BLaER1 (cell line): ENCODE measurements at regions not wholly inside any gene's neighbourhood (a gene's known extent, or its start where the extent isn't known, plus 50 kb on each side); places are given as distances from the start of the nearest gene placed in this dataset.

ENCODE experiments used
- H3K27ac ChIP-seq: shearing (Covaris generic); formaldehyde crosslinking; 2 replicates; pipeline ENCODE4 v1.8.1; 2022
- H3K27me3 ChIP-seq: shearing (Covaris generic); formaldehyde crosslinking; 2 replicates; pipeline ENCODE4 v1.8.1; 2022
- H3K36me3 ChIP-seq: shearing (Covaris generic); formaldehyde crosslinking; 2 replicates; pipeline ENCODE4 v1.8.1; 2022
- H3K4me1 ChIP-seq: shearing (Covaris generic); formaldehyde crosslinking; 2 replicates; pipeline ENCODE4 v1.8.1; 2022
- H3K4me2 ChIP-seq: shearing (Covaris generic); formaldehyde crosslinking; 2 replicates; pipeline ENCODE4 v1.8.1; 2022
- H3K4me3 ChIP-seq: shearing (Covaris generic); formaldehyde crosslinking; 2 replicates; pipeline ENCODE4 v1.8.1; 2022
- H3K9ac ChIP-seq: shearing (Covaris generic); formaldehyde crosslinking; 2 replicates; pipeline ENCODE4 v1.8.1; 2022
- H3K9me3 ChIP-seq: shearing (Covaris generic); formaldehyde crosslinking; 2 replicates; pipeline ENCODE4 v1.8.1; 2022
- H4K20me1 ChIP-seq: shearing (Covaris generic); formaldehyde crosslinking; 2 replicates; pipeline ENCODE4 v1.8.1; 2022
- Cebpa-rat ChIP-seq: shearing (Covaris generic); IDR thresholded peaks from 2 replicates; pipeline ENCODE4 v1.8.1; 2022

DNA sequence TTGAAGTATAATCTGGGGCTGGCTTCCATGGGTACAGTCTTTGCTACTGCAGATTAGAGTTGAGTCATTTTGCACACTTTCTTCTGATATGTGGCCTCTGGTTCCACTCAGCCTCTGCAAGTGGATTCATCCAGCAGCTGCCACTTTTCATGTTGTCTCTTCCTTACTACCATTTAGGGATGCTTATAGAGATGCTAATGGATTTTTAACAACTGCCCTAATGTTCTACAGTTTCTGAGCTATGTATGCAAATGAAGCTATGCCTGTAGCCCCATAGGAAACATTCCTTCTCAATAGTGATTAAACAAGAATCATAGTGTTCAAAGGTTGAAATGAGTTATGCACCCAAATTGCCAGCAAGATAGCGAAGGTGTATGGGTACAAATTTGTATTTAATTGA is 456.0 kb upstream of the ITGA1 start:
- Histone ChIP-seq H3K4me2 (no peak overlapping the region), H3K9ac (no peak overlapping the region), H3K4me1 (no peaks in the 10 kb centered on the region), H4K20me1 (no peaks in the 10 kb centered on the region), H3K36me3 (no peaks in the 10 kb centered on the region), H3K9me3 (0 out of 2 replicates have a peak, but pooled peaks cover under 1% of the 10 kb centered on the region), H3K27me3 (no peaks in the 10 kb centered on the region), H3K27ac (no peak overlapping the region), H3K4me3 (no peak overlapping the region)
- TF ChIP-seq Cebpa-rat, result no peak

DNA sequence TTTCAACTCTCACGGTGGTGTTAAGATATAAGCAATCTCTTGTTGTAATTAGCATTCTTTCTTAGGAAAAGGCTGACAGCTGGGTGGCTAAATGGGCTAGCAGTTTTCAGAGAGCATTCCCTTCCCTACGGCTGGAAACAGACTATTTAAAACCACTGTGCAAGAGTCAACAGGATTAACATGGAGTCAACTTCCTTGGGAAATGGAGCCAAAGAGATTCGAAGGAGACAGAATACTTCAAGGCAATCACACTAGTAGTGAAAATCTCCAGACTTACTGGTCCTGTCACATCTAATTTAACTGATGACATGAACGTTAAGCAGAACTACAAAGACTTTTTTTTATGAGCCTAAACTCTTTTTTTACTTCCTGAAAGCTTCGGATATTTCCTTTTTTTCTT is 453.3 kb upstream of the ITGA1 start:
- Histone ChIP-seq H4K20me1 (no peaks in the 10 kb centered on the region), H3K27me3 (no peaks in the 10 kb centered on the region), H3K4me1 (no peaks in the 10 kb centered on the region), H3K9me3 (0 out of 2 replicates have a peak, but pooled peaks cover 5% of the 10 kb centered on the region), H3K4me2 (no peak overlapping the region), H3K36me3 (no peaks in the 10 kb centered on the region), H3K27ac (no peak overlapping the region), H3K4me3 (no peak overlapping the region), H3K9ac (no peak overlapping the region)
- no peak for TF ChIP-seq Cebpa-rat

DNA sequence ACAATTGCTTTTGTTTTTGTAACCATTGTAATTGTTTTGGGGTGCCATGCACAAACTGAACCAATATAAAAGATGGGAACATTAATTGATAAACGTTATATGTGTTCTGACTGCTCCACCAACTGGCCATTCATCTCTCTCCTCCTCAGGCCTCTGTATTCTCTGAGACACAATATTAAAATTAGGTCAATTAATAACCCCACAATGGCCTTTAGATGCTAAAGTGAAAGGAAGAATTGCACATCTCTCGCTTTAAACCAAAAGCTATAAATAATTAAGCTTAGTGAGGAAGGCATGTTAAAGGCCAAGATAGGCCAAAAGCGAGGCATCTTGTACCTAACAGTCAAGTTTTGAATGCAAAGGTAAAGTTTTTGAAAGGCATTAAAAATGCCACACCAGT is 448.4 kb upstream of the ITGA1 start:
- no peaks in the 10 kb centered on the region for H3K27me3 ChIP-seq
- no peaks in the 10 kb centered on the region for H3K36me3 ChIP-seq
- 0 out of 2 replicates have a peak, but pooled peaks cover 5% of the 10 kb centered on the region for H3K9me3 ChIP-seq
- no peak for TF ChIP-seq Cebpa-rat
- H3K27ac ChIP-seq, result no peak overlapping the region
- no peak overlapping the region for H3K4me3 ChIP-seq
- no peak overlapping the region for H3K4me2 ChIP-seq
- H4K20me1 ChIP-seq, result no peaks in the 10 kb centered on the region
- no peak overlapping the region for H3K9ac ChIP-seq
- H3K4me1 ChIP-seq, result no peaks in the 10 kb centered on the region

DNA sequence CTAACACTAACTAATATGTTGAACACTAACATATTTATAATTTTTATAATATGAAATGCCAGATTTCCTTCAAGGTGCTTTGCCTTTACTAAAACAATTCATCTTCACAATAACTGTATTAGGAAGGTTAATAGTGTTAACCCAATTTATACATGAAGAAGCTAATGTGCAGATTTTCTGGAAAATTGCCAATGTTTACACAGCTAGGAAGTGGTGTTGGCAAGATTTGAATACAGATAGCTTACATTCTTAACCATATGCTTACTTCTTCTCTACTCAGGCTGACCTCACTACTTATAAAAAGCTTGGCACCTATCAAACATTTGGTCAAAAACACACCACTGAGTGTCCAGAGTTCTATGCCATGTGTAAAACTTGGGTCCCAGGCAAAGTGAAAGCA is 445.4 kb upstream of the ITGA1 start:
- Histone ChIP-seq H3K4me3 (no peak overlapping the region), H3K4me1 (no peaks in the 10 kb centered on the region), H3K36me3 (no peaks in the 10 kb centered on the region), H3K9ac (no peak overlapping the region), H4K20me1 (no peaks in the 10 kb centered on the region), H3K4me2 (no peak overlapping the region), H3K27me3 (no peaks in the 10 kb centered on the region), H3K9me3 (no peaks in the 10 kb centered on the region), H3K27ac (no peak overlapping the region)
- TF ChIP-seq Cebpa-rat, result no peak

DNA sequence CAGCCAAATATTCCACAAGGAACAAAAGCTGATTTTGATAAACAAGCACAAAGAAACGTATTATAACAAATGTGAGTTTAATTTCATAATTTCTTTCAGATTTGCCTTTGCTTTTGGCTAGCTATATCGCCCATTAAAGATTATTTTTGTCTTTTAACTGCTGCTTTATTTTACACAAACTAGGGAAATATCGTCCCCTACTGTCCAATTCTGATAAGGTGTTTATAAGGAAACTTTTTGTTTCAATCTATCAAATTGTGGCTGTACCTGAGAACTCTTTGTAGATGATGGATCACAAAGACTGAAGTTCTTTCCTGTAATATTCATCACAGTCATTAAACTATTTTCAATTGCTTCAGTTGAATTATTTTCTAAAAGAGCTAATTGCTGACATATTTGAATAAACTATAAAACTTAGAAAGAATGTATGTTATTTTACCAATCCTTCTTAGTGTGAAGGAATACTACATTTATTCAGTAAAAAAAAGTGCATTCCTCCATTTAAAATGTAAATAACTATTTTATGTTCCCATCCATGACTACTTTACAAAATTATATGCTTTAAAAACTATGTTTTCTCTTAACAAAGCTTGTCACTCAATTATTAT is 431.3 kb upstream of the ITGA1 start:
- Histone ChIP-seq H4K20me1 (no peaks in the 10 kb centered on the region), H3K4me1 (no peaks in the 10 kb centered on the region), H3K4me3 (no peak overlapping the region), H3K27me3 (no peaks in the 10 kb centered on the region), H3K27ac (no peak overlapping the region), H3K9me3 (no peaks in the 10 kb centered on the region), H3K9ac (no peak overlapping the region), H3K4me2 (no peak overlapping the region), H3K36me3 (no peaks in the 10 kb centered on the region)
- TF ChIP-seq Cebpa-rat, result no peak

DNA sequence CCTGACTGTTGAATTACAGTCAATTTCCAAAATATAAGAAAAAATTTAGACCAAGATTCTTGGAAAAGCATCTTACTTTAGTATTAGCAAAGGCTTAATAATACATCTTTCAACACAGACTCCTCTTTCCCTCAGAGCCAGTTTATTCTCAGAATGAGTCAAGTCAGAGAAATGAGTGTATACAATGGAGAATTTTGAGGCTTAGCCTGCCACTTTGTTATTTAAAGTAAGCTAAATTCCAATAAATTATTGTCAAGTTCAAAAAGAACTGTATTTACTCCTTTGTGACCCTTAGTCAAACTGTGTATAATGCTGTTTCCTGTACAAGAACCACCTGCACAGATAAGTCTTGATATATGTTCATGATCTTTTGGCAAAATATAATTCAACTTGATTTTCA is 428.5 kb upstream of the ITGA1 start:
- Histone ChIP-seq H3K9ac (no peak overlapping the region), H3K9me3 (no peaks in the 10 kb centered on the region), H3K27ac (no peak overlapping the region), H3K4me2 (no peak overlapping the region), H3K27me3 (no peaks in the 10 kb centered on the region), H4K20me1 (no peaks in the 10 kb centered on the region), H3K4me3 (no peak overlapping the region), H3K4me1 (no peaks in the 10 kb centered on the region), H3K36me3 (no peaks in the 10 kb centered on the region)
- TF ChIP-seq Cebpa-rat, result no peak

DNA sequence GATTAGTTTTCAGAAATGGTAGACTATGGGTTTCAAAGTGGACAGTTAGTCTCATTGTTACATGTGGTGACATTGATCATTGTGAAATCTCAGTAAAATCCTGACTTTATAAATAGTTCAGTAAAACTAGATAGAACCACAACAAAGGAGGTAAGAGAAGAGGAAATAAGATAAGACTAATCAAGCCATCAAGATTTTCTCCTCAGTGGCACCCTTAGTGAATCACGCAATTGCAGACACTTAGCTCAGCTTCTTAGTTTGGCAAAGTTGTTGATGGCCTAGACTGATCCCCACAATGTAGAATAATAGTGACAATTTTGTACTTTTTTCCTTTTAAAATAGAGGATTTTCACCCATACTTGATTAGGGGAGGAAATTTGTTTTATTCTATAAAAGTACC is 426.7 kb upstream of the ITGA1 start:
- no peak overlapping the region for H3K4me3 ChIP-seq
- no peak overlapping the region for H3K9ac ChIP-seq
- H3K36me3 ChIP-seq, result no peaks in the 10 kb centered on the region
- H3K27me3 ChIP-seq, result no peaks in the 10 kb centered on the region
- H3K9me3 ChIP-seq, result no peaks in the 10 kb centered on the region
- no peaks in the 10 kb centered on the region for H3K4me1 ChIP-seq
- no peak overlapping the region for H3K27ac ChIP-seq
- H3K4me2 ChIP-seq, result no peak overlapping the region
- no peak for TF ChIP-seq Cebpa-rat
- no peaks in the 10 kb centered on the region for H4K20me1 ChIP-seq

DNA sequence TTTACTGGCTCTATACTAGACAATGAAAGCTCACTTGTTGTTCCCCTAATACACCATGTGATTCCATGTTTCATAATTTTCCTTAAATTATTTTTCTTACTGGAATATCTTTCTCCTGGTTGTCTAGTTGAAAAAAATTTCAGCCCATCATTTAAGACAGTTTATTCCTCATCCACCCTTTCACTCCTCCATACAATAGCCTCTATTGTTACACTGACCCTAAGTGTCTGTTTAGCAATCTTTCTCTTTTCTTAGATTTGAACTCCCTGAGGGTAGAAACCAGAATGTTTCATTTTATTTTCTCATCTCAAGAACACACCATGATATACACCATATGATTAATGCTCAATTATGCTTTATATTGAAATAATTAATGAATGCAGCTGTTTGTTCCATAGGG is 413.4 kb upstream of the ITGA1 start:
- TF ChIP-seq Cebpa-rat, result no peak
- no peaks in the 10 kb centered on the region for H3K27me3 ChIP-seq
- H4K20me1 ChIP-seq, result no peaks in the 10 kb centered on the region
- H3K4me1 ChIP-seq, result no peaks in the 10 kb centered on the region
- no peak overlapping the region for H3K9ac ChIP-seq
- no peak overlapping the region for H3K27ac ChIP-seq
- H3K4me3 ChIP-seq, result no peak overlapping the region
- 0 out of 2 replicates have a peak, but pooled peaks cover 4% of the 10 kb centered on the region for H3K9me3 ChIP-seq
- H3K36me3 ChIP-seq, result no peaks in the 10 kb centered on the region
- no peak overlapping the region for H3K4me2 ChIP-seq

DNA sequence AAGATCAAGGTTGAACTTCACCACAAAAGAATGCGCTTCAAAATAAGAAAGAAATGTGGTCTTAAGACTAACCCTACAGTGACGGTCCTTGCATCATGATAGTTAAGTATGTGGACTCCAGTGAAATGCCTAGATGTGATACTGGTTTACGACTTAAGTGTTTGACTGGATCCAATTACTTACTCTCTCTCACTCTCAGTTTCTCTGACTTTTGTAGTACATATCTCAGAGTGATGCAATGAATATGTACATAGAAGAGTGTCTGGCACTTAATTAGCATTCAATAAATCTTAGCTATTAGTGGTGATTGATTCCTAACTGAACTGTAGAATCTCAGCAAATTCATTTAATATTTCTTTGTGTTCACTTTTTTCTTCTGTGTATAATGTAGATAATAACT is 411.7 kb upstream of the ITGA1 start:
- no peak for TF ChIP-seq Cebpa-rat

DNA sequence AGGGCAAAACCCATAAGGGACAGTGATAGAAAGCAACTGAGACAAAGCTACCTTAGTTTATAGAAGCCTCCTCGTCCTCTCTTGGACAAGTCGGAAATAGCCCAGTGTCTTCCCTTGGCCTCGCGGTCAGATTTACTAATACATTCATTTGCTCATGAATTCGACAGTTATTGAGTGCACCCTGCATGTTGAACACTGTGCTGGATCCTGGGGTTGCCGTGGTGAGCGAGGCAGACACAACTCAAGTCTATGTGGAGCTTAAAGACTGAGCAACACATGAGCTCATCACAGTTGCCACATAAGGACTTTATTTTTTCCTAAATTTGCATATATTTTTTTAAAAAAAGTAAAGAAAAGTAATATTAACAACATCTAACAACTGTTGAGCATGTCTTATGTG is 411.1 kb upstream of the ITGA1 start:
- Histone ChIP-seq H3K9me3 (no peaks in the 10 kb centered on the region), H3K27me3 (no peaks in the 10 kb centered on the region), H3K9ac (no peak overlapping the region), H3K27ac (no peak overlapping the region), H3K4me1 (no peaks in the 10 kb centered on the region), H3K36me3 (no peaks in the 10 kb centered on the region), H3K4me3 (no peak overlapping the region), H4K20me1 (no peaks in the 10 kb centered on the region), H3K4me2 (no peak overlapping the region)
- TF ChIP-seq Cebpa-rat, result no peak

More for the DNA sequence above, 411.7 kb upstream of the ITGA1 start:
- Histone ChIP-seq H3K4me1 (no peaks in the 10 kb centered on the region), H3K27ac (no peak overlapping the region), H3K9ac (no peak overlapping the region), H4K20me1 (no peaks in the 10 kb centered on the region), H3K9me3 (no peaks in the 10 kb centered on the region), H3K4me3 (no peak overlapping the region), H3K4me2 (no peak overlapping the region), H3K36me3 (no peaks in the 10 kb centered on the region), H3K27me3 (no peaks in the 10 kb centered on the region)

DNA sequence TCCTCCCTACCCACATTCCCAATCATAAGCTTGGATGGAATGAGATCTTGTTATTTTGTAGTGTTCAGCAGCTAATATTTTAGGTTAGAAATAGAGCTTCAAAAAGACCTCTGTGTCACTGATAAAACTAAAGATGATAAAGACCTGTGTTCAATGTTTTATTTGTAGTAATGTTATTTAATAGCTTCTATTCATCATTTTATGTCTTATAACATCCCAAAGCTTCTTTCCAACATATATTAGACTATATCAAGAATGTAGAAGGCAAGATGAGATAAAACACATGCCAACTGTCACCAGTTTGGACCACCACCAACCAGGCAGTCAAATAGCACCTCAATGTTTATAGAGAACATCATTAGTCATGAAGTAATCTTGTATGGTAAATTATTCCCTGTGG is 409.5 kb upstream of the ITGA1 start:
- Histone ChIP-seq H3K4me1 (no peaks in the 10 kb centered on the region), H3K4me2 (no peak overlapping the region), H3K36me3 (no peaks in the 10 kb centered on the region), H3K27ac (no peak overlapping the region), H3K9me3 (no peaks in the 10 kb centered on the region), H3K9ac (no peak overlapping the region), H4K20me1 (no peaks in the 10 kb centered on the region), H3K27me3 (no peaks in the 10 kb centered on the region), H3K4me3 (no peak overlapping the region)
- TF ChIP-seq Cebpa-rat, result no peak
